Neural cell (in vitro differentiated cells): ENCODE measurements at regions not wholly inside any gene's neighbourhood (a gene's known extent, or its start where the extent isn't known, plus 50 kb on each side); places are given as distances from the start of the nearest gene placed in this dataset.

Experiments used
- H2AFZ ChIP-seq: fragments of 200-600, 300-800 bp; sonication (generic), shearing (Covaris generic); 2 replicates; pipeline ENCODE4 v1.6.0; 2014; ENCODE audit warnings: low read depth, mild to moderate bottlenecking, antibody characterized with exemption, low read length, moderate library complexity
- H3F3A ChIP-seq: fragments of 200-600 bp; shearing (Covaris generic); 2 replicates; pipeline ENCODE4 v1.6.1; 2016; ENCODE audit warnings: mild to moderate bottlenecking, moderate library complexity, mixed read lengths, antibody characterized with exemption, low read length; ENCODE audit not compliant: insufficient read depth, poor library complexity, severe bottlenecking
- H3K27ac ChIP-seq: fragments of 200-600, 300-800 bp; sonication (generic), shearing (Covaris generic); 2 replicates; pipeline ENCODE4 v1.5.1; 2014; ENCODE audit warnings: mild to moderate bottlenecking, low read length, moderate library complexity
- H3K27me3 ChIP-seq: fragments of 300-800, 200-600 bp; sonication (generic), shearing (Covaris generic); 2 replicates; pipeline ENCODE4 v1.6.0; 2014; ENCODE audit warnings: mild to moderate bottlenecking, low read depth, low read length, moderate library complexity; ENCODE audit not compliant: insufficient read depth
- H3K36me3 ChIP-seq: fragments of 300-800, 200-600 bp; sonication (generic), shearing (Covaris generic); 2 replicates; pipeline ENCODE4 v1.5.1; 2014; ENCODE audit warnings: mild to moderate bottlenecking, antibody characterized with exemption, low read length, moderate library complexity; ENCODE audit not compliant: insufficient read depth
- H3K4me2 ChIP-seq: fragments of 300-800, 200-600 bp; sonication (generic), shearing (Covaris generic); 2 replicates; pipeline ENCODE4 v1.6.0; 2014; ENCODE audit warnings: mild to moderate bottlenecking, low read length
- H3K4me3 ChIP-seq: fragments of 300-800, 200-600 bp; sonication (generic), shearing (Covaris generic); 2 replicates; pipeline ENCODE4 v1.5.1; 2014; ENCODE audit warnings: mild to moderate bottlenecking, low read length, moderate library complexity
- H3K79me2 ChIP-seq: fragments of 200-600 bp; shearing (Covaris generic); replicated peaks from 2 replicates; pipeline ENCODE4 v1.6.0; 2014; ENCODE audit warnings: mild to moderate bottlenecking, low read length, moderate library complexity; ENCODE audit not compliant: insufficient read depth
- H3K9ac ChIP-seq: fragments of 300-800, 200-600 bp; sonication (generic), shearing (Covaris generic); 2 replicates; pipeline ENCODE4 v1.6.1; 2016; ENCODE audit warnings: mild to moderate bottlenecking, low read length, mixed read lengths
- H3K9me2 ChIP-seq: fragments of 200-600 bp; shearing (Covaris generic); 2 replicates; pipeline ENCODE4 v1.6.1; 2016; ENCODE audit warnings: mild to moderate bottlenecking, low read length, mixed read lengths; ENCODE audit not compliant: insufficient read depth
- H3K9me3 ChIP-seq: fragments of 200-600, 300-800 bp; sonication (generic), shearing (Covaris generic); 2 replicates; pipeline ENCODE4 v1.6.1; 2016; ENCODE audit warnings: mild to moderate bottlenecking, mixed run types, low read length, moderate library complexity, mixed read lengths
- H4K20me1 ChIP-seq: fragments of 200-600 bp; shearing (Covaris generic); 2 replicates; pipeline ENCODE4 v1.6.1; 2016; ENCODE audit warnings: mild to moderate bottlenecking, mixed run types; ENCODE audit not compliant: insufficient read depth
- EP300 ChIP-seq: fragments of 450-650 bp; conservative IDR thresholded peaks from 2 replicates; pipeline ENCODE4 v1.6.1; 2014; ENCODE audit warnings: antibody characterized with exemption, mild to moderate bottlenecking, moderate library complexity; ENCODE audit not compliant: poor library complexity, severe bottlenecking
- EZH2 ChIP-seq: fragments of 200-600, 300-800 bp; shearing (Covaris generic), sonication (generic); IDR thresholded peaks from 2 replicates; pipeline ENCODE4 v1.6.1; 2014; ENCODE audit warnings: antibody characterized with exemption, low read length, borderline replicate concordance, mild to moderate bottlenecking; ENCODE audit not compliant: insufficient read depth, poor library complexity, severe bottlenecking
- MXI1 ChIP-seq: fragments of 450-650 bp; conservative IDR thresholded peaks from 2 replicates; pipeline ENCODE4 v1.6.1; 2014; ENCODE audit warnings: antibody characterized with exemption, mild to moderate bottlenecking; ENCODE audit not compliant: poor library complexity, severe bottlenecking
- POLR2AphosphoS5 ChIP-seq: IDR thresholded peaks from 2 replicates; pipeline ENCODE4 v1.6.1; 2012
- RAD21 ChIP-seq: fragments of 450-650 bp; conservative IDR thresholded peaks from 2 replicates; pipeline ENCODE4 v1.6.1; 2014; ENCODE audit warnings: antibody characterized with exemption, mild to moderate bottlenecking, moderate library complexity
- REST ChIP-seq: IDR thresholded peaks from 2 replicates; pipeline ENCODE4 v1.6.1; 2012; ENCODE audit warnings: borderline replicate concordance
- SMC3 ChIP-seq: fragments of 450-650 bp; conservative IDR thresholded peaks from 2 replicates; pipeline ENCODE4 v1.6.1; 2014; ENCODE audit warnings: antibody characterized with exemption, mild to moderate bottlenecking, moderate library complexity; ENCODE audit not compliant: poor library complexity
- TAF1 ChIP-seq: IDR thresholded peaks from 2 replicates; pipeline ENCODE4 v1.6.1; 2012; ENCODE audit warnings: low read depth
- TF ChIP-seq, protein P1 (sequence below): fragments of 450-650 bp; IDR thresholded peaks from 2 replicates; pipeline ENCODE4 v1.5.1; 2014; ENCODE audit warnings: antibody characterized with exemption, mild to moderate bottlenecking, moderate library complexity; ENCODE audit not compliant: poor library complexity, severe bottlenecking

DNA sequence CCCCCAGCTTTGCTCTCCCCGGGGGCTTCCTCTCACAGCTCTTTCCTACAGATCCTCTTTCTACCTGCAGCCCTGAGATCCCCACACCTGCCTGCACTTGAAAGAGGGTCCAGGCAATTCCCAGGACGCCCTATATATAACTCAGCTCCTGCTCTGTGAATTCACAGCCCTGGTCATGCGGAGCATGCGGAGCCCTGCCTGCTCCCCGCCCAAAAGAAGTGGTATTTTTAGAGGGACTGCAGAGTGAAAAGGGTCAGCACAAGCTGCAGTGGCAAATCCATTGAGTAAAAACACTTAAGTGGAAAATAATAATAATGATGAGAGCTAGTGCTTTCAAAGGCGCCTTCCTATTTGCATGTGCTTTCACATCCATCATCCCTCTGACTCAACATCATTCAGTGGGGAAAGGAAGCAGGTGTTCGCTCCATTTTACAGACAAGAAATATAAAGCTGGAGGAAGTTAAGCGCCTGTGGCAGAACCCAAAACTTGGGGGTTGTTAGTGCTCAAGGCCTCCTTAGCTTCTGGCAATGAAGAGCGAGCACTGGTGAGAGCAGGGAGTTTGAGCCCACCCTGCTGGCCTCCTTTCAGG lies 76.3 kb upstream of the LIPC start:
- Histone ChIP-seq H3F3A (no peaks in the 10 kb centered on the region), H3K9ac (no peak overlapping the region), H3K4me3 (no peak overlapping the region), H3K36me3 (no peaks in the 10 kb centered on the region), H3K9me3 (no peaks in the 10 kb centered on the region), H3K27ac (no peak overlapping the region), H3K79me2 (no peaks in the 10 kb centered on the region), H3K9me2 (no peaks in the 10 kb centered on the region), H2AFZ (no peak overlapping the region), H4K20me1 (no peaks in the 10 kb centered on the region), H3K4me2 (no peak overlapping the region), H3K27me3 (no peaks in the 10 kb centered on the region)
- TF ChIP-seq EP300 (no peak), SMC3 (no peak), MXI1 (no peak), TAF1 (no peak), POLR2AphosphoS5 (no peak), REST (no peak), EZH2 (no peak), RAD21 (no peak)
- TF ChIP-seq, protein P1, sequence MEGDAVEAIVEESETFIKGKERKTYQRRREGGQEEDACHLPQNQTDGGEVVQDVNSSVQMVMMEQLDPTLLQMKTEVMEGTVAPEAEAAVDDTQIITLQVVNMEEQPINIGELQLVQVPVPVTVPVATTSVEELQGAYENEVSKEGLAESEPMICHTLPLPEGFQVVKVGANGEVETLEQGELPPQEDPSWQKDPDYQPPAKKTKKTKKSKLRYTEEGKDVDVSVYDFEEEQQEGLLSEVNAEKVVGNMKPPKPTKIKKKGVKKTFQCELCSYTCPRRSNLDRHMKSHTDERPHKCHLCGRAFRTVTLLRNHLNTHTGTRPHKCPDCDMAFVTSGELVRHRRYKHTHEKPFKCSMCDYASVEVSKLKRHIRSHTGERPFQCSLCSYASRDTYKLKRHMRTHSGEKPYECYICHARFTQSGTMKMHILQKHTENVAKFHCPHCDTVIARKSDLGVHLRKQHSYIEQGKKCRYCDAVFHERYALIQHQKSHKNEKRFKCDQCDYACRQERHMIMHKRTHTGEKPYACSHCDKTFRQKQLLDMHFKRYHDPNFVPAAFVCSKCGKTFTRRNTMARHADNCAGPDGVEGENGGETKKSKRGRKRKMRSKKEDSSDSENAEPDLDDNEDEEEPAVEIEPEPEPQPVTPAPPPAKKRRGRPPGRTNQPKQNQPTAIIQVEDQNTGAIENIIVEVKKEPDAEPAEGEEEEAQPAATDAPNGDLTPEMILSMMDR, result no peak

GRCh38 chr15:58355973-58356372 lies 75.8 kb upstream of the LIPC start:
- H2AFZ ChIP-seq, result no peak overlapping the region
- no peaks in the 10 kb centered on the region for H3K27me3 ChIP-seq
- no peaks in the 10 kb centered on the region for H3K9me2 ChIP-seq
- no peaks in the 10 kb centered on the region for H3K36me3 ChIP-seq
- H3K4me3 ChIP-seq, result no peak overlapping the region
- H3K4me2 ChIP-seq, result no peak overlapping the region
- no peaks in the 10 kb centered on the region for H3F3A ChIP-seq
- H3K9me3 ChIP-seq, result no peaks in the 10 kb centered on the region
- H3K9ac ChIP-seq, result no peak overlapping the region
- H4K20me1 ChIP-seq, result no peaks in the 10 kb centered on the region
- no peak overlapping the region for H3K27ac ChIP-seq
- H3K79me2 ChIP-seq, result no peaks in the 10 kb centered on the region
- no peak for TF ChIP-seq TAF1
- no peak for TF ChIP-seq MXI1
- no peak for TF ChIP-seq EZH2
- TF ChIP-seq REST, result no peak
- no peak for TF ChIP-seq POLR2AphosphoS5
- no peak for TF ChIP-seq SMC3
- TF ChIP-seq, protein P1, result no peak
- TF ChIP-seq RAD21, result no peak
- TF ChIP-seq EP300, result no peak
